ENCODE measurements at regions not wholly inside any gene's neighbourhood (a gene's known extent, or its start where the extent isn't known, plus 50 kb on each side); places are given as distances from the start of the nearest gene placed in this dataset.
A peak's percentile ranks its signal among the peaks of the same experiment; 100 is the strongest.

DNA sequence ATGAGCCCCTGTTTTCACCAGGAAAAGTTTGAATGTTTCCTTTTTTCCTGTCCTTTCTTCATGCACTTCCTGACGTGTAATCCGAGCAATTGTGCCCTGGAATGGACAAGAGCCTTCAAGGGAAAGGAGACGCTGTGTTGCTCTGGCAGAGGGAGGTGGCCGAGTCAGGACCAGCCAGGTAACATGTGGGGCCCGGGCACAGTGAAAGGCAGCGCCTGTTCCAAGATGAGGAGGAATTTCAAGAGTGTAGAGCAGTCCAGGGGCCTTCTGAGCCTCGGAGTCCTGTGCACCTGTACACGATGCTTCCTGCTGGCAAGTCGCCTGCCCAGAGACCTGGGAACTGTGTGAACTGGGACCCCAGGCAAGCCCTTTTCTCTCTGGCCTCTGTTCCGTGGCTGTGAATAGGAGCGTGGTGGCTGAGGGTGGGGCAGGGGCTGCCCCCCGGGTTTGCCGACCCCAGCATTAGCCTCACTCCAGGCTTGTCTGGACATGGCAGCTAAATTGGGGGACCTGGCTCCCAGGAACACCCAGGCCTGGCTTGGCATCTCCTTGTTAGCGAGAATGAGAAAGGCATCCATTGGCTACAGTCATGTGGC is 92.0 kb downstream of the MYEOV start:
- no peak for FAIRE-seq
- no peak overlapping the region for H3K9ac ChIP-seq (ENCODE audit: low read length in 3 of 3)
- DNase-seq: peak in 1 of 5 donors; percentile 45

DNA sequence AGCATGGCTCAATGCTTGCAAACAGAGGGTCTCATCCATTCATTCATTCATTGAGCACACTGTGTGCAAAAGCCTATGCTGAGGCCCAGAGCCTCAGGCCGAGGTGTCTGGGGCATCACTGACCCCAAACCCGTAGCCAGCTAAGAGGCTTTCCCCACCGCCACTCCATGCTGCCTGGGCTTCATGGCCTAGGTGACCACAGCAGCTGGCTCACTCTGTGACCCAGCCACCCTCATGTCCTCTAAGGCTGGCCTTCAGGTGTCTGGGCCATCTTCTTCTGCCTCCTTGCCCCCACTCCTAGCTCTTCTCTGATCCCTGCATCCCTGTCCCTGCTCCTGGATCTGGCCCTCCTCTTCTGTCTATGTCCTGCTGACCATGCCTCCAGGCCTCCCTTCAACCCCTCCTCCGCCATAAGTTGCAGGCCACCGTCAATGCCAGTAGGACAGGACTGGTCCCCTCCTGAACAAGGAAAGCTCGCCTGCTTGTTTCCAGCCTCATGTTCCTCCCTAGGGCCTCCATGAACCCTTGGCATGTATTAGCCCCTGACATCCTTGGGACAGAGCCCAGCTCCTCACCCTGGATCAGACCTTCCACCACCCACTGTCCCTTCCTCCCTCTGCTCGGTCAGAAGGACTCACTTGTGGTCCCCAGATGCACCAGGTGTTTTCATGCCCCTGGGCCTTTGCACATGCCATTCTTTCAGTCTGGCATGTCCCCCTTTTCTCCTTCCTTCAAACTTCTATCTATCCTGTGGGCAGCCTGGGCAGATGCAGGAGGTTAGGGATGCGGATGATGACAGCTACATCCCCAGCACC is 92.8 kb downstream of the MYEOV start:
- H3K4me3 ChIP-seq (ENCODE audit: low read length in 3 of 3): no peak overlapping the region
- H3K27ac ChIP-seq (ENCODE audit: low read depth in 2 of 2, low read length in 2 of 2): no peak overlapping the region
- FAIRE-seq (no peak), DNase-seq (peak in 1 of 5 donors; percentile 22)
- TF ChIP-seq, protein P1, sequence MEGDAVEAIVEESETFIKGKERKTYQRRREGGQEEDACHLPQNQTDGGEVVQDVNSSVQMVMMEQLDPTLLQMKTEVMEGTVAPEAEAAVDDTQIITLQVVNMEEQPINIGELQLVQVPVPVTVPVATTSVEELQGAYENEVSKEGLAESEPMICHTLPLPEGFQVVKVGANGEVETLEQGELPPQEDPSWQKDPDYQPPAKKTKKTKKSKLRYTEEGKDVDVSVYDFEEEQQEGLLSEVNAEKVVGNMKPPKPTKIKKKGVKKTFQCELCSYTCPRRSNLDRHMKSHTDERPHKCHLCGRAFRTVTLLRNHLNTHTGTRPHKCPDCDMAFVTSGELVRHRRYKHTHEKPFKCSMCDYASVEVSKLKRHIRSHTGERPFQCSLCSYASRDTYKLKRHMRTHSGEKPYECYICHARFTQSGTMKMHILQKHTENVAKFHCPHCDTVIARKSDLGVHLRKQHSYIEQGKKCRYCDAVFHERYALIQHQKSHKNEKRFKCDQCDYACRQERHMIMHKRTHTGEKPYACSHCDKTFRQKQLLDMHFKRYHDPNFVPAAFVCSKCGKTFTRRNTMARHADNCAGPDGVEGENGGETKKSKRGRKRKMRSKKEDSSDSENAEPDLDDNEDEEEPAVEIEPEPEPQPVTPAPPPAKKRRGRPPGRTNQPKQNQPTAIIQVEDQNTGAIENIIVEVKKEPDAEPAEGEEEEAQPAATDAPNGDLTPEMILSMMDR (IDR thresholded peaks at IDR 0.05; ENCODE audit: borderline replicate concordance, extremely low read depth, insufficient read depth): no peak
- peaks cover 0 to 17% (median 3%) of the 10 kb centered on the region in 3 donors for H3K9me3 ChIP-seq (ENCODE audit: control insufficient read depth in 2 of 3, insufficient read depth in 1 of 3, low read length in 3 of 3)
- intact Hi-C loops (cut with DNase I): no loop called here
- no peaks in the 10 kb centered on the region for H3K27me3 ChIP-seq (ENCODE audit: control insufficient read depth, insufficient read depth, low read length)
- H3K4me1 ChIP-seq (ENCODE audit: control insufficient read depth in 2 of 3, insufficient read depth in 2 of 3, low read depth in 1 of 3, low read length in 3 of 3): no peaks in the 10 kb centered on the region
- H3K36me3 ChIP-seq (ENCODE audit: control insufficient read depth in 2 of 3, insufficient read depth in 3 of 3, low read length in 3 of 3): no peaks in the 10 kb centered on the region
- no peak overlapping the region for H3K9ac ChIP-seq (ENCODE audit: low read length in 3 of 3)

More for the DNA sequence above, 92.0 kb downstream of the MYEOV start:
- Histone ChIP-seq H3K4me1 (ENCODE audit: control insufficient read depth in 2 of 3, insufficient read depth in 2 of 3, low read depth in 1 of 3, low read length in 3 of 3) (no peaks in the 10 kb centered on the region), H3K27ac (ENCODE audit: low read depth in 2 of 2, low read length in 2 of 2) (no peak overlapping the region), H3K36me3 (ENCODE audit: control insufficient read depth in 2 of 3, insufficient read depth in 3 of 3, low read length in 3 of 3) (no peaks in the 10 kb centered on the region), H3K4me3 (ENCODE audit: low read length in 3 of 3) (no peak overlapping the region), H3K9me3 (ENCODE audit: control insufficient read depth in 2 of 3, insufficient read depth in 1 of 3, low read length in 3 of 3) (peaks cover 0 to 17% (median 3%) of the 10 kb centered on the region in 3 donors), H3K27me3 (ENCODE audit: control insufficient read depth, insufficient read depth, low read length) (no peaks in the 10 kb centered on the region)
- TF ChIP-seq, protein P1 (IDR thresholded peaks at IDR 0.05; ENCODE audit: borderline replicate concordance, extremely low read depth, insufficient read depth): no peak
- intact Hi-C loops (cut with DNase I): no loop called here

DNA sequence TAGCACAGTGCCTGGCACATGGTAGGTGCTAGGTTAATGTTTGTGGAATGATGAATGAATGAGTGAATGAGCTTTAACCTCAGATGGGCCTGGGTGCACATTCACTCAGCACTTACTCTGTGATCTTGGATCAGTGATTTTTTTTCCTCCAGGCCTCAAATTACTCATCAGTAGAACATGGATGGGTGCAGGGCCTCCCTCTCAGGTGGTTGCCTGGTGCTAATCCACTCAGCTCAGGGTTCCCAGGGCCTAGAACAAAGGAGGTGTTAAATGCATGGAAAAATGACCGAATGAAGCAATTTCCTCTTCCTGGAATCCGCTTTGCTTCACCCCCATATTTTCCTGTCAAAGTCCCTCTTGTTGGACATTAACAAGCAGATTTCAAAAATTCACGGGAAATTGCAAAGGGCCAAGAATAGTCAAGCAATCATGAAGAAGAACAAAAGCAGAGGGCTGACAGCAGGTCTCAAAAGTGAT is 93.5 kb downstream of the MYEOV start:
- FAIRE-seq: no peak
- H3K36me3 ChIP-seq (ENCODE audit: control insufficient read depth in 2 of 3, insufficient read depth in 3 of 3, low read length in 3 of 3): no peaks in the 10 kb centered on the region
- TF ChIP-seq, protein P1 (IDR thresholded peaks at IDR 0.05; ENCODE audit: borderline replicate concordance, extremely low read depth, insufficient read depth): no peak
- H3K9me3 ChIP-seq (ENCODE audit: control insufficient read depth in 2 of 3, insufficient read depth in 1 of 3, low read length in 3 of 3): peaks cover 0 to 17% (median 3%) of the 10 kb centered on the region in 3 donors
- no peaks in the 10 kb centered on the region for H3K27me3 ChIP-seq (ENCODE audit: control insufficient read depth, insufficient read depth, low read length)
- H3K4me1 ChIP-seq (ENCODE audit: control insufficient read depth in 2 of 3, insufficient read depth in 2 of 3, low read depth in 1 of 3, low read length in 3 of 3): no peaks in the 10 kb centered on the region
- intact Hi-C loops (cut with DNase I): no loop called here
- DNase-seq: no peak
- no peak overlapping the region for H3K4me3 ChIP-seq (ENCODE audit: low read length in 3 of 3)
- no peak overlapping the region for H3K9ac ChIP-seq (ENCODE audit: low read length in 3 of 3)
- no peak overlapping the region for H3K27ac ChIP-seq (ENCODE audit: low read depth in 2 of 2, low read length in 2 of 2)
